Stomach (tissue), 4 donors: ENCODE measurements at regions not wholly inside any gene's neighbourhood (a gene's known extent, or its start where the extent isn't known, plus 50 kb on each side); places are given as distances from the start of the nearest gene placed in this dataset.

Experiments
- EP300 ChIP-seq: sonication (generic); formaldehyde crosslinking; IDR thresholded peaks from one replicate; pipeline ENCODE4 v1.6.1; 2017; ENCODE audit warnings: antibody characterized with exemption
- POLR2A ChIP-seq, 4 donors: fragments of 450-650 bp; IDR thresholded peaks; one replicate each; pipeline ENCODE4 v1.6.1; 2016; ENCODE audit warnings: antibody characterized with exemption in 4 of 4, control low read depth in 2 of 4, mild to moderate bottlenecking in 1 of 4, moderate library complexity in 1 of 4
- TF ChIP-seq, protein P1 (sequence below), 7 experiments: fragments of 450-650 bp in 4 of 7; fragments of 200-600 bp in 3 of 7; sonication (generic) in 3 of 7; IDR thresholded peaks; one replicate each; pipeline ENCODE4 v1.5.1; 2016 to 2019; ENCODE audit warnings: antibody characterized with exemption in 7 of 7, control low read depth in 2 of 7, mild to moderate bottlenecking in 1 of 7

- TF ChIP-seq, protein P1, sequence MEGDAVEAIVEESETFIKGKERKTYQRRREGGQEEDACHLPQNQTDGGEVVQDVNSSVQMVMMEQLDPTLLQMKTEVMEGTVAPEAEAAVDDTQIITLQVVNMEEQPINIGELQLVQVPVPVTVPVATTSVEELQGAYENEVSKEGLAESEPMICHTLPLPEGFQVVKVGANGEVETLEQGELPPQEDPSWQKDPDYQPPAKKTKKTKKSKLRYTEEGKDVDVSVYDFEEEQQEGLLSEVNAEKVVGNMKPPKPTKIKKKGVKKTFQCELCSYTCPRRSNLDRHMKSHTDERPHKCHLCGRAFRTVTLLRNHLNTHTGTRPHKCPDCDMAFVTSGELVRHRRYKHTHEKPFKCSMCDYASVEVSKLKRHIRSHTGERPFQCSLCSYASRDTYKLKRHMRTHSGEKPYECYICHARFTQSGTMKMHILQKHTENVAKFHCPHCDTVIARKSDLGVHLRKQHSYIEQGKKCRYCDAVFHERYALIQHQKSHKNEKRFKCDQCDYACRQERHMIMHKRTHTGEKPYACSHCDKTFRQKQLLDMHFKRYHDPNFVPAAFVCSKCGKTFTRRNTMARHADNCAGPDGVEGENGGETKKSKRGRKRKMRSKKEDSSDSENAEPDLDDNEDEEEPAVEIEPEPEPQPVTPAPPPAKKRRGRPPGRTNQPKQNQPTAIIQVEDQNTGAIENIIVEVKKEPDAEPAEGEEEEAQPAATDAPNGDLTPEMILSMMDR (IDR thresholded peaks at IDR 0.05): no peak
- TF ChIP-seq EP300 (no peak), POLR2A (IDR thresholded peaks at IDR 0.05) (no peak)
These were observed 126.5 kb downstream of the ARSF start for GRCh38 chrX:3167771-3168170.
